ENCODE measurements at regions not wholly inside any gene's neighbourhood (a gene's known extent, or its start where the extent isn't known, plus 50 kb on each side); places are given as distances from the start of the nearest gene placed in this dataset.
"Not testable (repeated sequence)": the region's sequence is repeated elsewhere in the genome, so short reads cannot be mapped to it uniquely, and the experiment has no call there.

DNA sequence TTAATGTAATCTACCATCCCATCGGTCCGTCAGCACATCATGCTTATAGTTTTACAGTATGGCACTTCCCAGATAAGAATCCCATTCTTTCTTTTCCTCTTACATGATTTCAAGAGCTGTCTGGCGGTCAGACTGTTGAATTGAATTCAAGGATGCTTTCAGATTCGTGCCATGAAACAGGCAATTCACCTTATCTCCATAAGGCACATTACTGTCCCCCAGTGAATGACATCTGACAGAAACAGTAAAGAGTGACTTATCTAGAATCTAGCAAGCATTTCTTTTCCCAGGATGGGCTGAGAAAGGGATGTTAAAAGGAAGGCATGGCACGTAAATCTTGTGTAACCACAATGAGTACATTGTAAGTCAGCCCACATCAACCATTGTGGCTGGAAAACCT, 61.1 kb upstream of the SEM1 start:
- DNase-seq, result no peak

- no peak for DNase-seq
Measured at GRCh38 chr7:96772139-96772694, 62.6 kb upstream of the SEM1 start.

GRCh38 chr7:96773483-96773882, 63.8 kb upstream of the SEM1 start:
- no peak for DNase-seq

- DNase-seq, result no peak
Measured at GRCh38 chr7:96774358-96774757, 64.7 kb upstream of the SEM1 start.

DNA sequence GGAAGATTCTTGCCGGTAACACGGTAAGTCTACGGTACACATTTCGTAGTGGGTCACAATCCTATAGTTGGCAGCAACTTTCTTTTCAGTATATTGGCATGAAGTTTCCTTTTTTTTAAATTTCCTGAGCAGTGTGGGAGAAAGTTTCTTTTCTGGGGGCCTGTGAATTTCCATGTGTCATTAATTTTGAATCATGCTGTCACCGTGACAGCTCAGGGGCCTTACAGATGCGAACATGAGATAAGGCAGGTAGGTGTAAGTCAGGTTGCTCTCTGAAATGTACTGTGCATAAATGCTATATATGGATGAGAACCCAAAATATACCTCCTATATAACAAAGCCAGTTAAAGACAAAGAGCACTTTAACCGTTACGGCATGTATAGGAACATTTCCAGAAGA, 65.4 kb upstream of the SEM1 start:
- no peak for DNase-seq

GRCh38 chr7:96778263-96778662, 68.6 kb upstream of the SEM1 start:
- no peak for DNase-seq

- no peak for DNase-seq
Measured at GRCh38 chr7:96781919-96782318, 72.3 kb upstream of the SEM1 start.

DNA sequence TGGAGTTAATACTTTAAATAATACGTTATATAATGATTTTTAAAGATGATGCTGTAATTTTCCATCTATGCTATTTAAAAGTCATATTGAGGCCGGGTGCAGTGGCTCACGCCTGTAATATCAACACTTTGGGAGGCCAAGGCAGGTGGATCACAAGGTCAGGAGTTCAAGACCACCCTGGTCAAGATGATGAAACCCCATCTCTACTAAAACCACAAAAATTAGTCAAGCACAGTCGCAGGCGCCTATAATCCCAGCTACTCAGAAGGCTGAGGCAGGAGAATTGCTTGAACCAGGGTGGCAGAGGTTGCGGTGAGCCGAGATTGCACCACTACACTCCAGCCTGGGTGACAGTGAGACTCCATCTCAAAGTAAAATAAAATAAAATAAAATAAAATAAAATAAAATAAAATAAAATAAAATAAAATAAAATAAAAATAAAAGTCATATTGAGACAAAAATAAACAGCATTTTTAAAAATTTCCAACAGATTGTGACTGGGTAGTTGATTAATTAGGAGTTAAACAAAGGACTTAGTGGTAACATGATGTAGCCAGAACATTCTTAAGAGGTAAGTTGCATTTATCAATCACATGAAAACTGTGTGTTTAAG, 73.1 kb upstream of the SEM1 start:
- not testable (repeated sequence) for DNase-seq

GRCh38 chr7:96784597-96784996, 75.0 kb upstream of the SEM1 start:
- DNase-seq, result no peak

DNA sequence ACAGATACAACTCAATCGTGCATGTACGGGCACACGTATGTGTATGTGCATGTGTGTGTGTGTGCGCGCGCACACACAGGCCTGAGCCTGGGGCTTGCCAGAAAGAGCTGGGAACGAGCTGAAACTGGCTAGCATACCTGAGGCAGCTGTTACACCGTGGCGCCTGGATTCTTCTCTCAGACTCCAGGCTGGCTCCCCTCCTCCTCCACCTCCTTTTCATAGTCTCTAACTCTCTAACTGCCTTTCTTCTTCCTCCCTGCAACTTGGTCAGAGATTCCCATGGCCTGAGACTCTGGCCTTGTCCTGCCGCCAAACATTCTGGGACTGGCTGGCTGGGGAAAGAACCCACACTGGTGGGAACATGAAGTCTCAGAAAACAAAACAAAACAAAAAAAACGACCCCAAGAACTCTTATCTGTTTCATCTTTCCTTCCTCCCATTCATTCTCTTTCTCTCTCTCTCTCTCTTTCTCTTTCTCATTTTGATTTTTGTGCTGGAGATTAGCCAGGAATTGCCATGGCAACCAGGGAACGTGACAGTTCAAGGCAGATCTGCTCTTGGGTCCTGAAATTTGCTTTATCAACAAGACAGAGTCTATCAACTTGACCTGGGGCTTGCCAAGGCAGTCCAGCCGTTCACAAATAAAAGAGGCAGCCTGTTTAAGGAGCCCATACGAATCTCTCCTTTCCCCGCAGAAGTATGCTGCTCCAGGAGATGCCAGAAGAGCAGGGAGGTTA, 76.8 kb upstream of the SEM1 start:
- DNase-seq, result no peak

- no peak for DNase-seq
Measured at GRCh38 chr7:96786998-96787395, 77.4 kb upstream of the SEM1 start.

DNA sequence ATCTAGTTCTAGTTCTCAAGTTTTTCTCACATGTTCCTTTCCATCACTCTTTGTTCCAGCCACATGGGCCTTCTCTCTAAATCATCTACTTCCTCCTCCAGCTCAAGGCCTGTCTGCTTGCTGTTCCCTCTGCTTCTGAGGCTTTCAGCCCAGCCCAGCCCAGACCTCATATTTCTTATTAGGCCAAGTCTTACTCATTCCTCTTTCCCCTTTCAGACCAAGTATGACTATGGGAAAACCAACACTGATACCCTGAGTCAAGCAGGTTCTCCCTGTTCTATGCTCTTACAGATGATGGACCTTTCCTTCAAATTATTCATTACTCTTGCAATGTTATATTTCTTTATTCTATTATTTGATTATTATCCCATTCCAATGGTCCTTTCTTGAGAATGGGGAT, 80.3 kb upstream of the SEM1 start:
- no peak for DNase-seq

GRCh38 chr7:96792115-96792514, 82.5 kb upstream of the SEM1 start:
- no peak for DNase-seq

DNA sequence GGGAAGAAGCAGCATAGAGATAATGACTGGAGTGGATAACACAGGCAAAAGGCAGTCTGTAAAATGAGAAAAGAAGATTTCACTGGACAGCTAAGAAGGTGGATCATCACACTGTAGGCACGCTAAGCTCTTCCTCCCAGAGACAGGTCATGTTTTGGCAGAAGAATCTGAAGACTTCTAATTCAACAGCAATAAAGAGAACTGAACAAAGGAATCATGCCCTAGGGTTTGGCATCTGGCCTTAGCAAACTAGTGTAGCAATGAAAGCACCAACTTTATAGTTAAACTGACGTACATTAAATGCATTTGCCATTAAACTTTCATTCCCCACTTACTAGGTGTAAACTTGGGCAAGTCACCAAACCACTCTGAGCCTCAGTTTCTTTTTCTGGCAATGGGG, 84.4 kb upstream of the SEM1 start:
- no peak for DNase-seq

DNA sequence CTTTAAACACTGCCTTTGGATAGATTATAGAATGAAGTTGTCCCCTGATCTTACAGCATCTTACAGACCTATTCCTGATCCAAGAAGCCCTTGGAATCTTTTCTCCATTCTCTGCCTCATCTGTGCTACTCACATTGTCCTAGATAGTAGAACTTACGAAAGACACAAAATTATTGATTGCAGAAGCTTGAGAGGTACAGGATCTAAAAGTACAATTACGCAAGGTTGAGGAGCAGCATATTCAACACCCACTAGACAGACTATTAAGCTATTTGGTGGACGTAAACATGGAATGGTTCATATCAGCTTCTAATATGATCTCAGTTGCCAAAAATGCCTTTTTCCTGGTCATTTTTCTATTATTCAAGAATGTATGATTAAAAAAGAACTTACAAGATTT, 90.5 kb upstream of the SEM1 start:
- DNase-seq, result no peak

DNA sequence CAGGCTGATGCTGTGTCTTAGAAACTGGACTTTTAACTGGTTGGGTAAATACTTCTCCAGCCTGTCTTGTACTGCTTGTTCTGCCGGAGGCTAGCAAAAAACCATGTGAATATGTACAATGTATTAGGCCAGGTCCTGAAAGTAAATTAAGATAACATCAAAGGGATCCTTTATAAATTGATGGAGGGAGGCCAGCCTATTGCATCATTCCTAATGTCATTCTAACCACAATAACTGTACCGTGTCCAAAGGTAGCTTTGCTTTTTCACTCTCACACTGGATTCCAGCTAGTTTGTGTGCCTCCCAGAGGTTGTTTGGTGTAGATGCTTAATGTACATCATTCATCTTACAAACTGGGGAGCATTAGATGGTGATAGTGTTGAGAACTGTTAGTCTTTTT, 91.2 kb upstream of the SEM1 start:
- no peak for DNase-seq

- no peak for DNase-seq
Measured at GRCh38 chr7:96819111-96819700, 109.6 kb upstream of the SEM1 start.

DNA sequence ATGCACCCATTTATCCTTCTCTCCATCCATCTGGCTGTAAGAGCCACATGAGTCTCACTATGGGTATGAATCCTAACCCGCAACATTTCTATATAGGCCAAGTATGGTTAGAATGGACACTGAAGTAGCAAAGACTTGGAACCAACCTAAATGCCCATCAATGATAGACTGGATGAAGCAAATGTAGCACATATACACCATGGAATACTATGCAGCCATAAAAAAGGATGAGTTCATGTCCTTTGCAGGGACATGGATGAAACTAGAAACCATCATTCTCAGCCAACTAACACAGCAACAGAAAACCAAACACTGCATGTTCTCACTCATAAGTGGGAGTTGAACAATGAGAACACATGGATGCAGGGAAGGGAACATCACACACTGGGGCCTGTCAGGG, 111.5 kb upstream of the SEM1 start:
- DNase-seq, result not testable (repeated sequence)

- DNase-seq, result no peak
Measured at GRCh38 chr7:96822824-96823223, 113.2 kb upstream of the SEM1 start.

GRCh38 chr7:96823274-96823673, 113.6 kb upstream of the SEM1 start:
- peak; percentile 42 for DNase-seq

DNA sequence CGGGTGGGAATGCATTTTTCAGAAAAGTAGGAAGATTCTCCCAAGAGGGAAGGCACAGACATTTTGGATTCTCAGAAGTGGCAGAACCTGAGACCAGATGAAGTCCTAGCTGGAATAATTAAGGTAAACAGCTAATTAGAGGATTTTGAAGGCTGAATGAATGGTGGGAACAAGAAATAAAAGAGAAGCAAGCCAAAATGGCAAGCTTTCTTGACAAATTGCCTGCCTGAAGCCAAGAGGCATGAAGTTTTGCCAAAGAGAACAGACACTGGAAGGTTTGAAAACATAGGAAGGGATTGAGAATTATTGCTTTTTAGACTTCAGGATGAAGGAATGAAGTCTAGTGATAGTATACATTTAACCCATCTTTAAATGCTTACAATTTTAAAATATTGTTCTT, 115.0 kb upstream of the SEM1 start:
- no peak for DNase-seq

- DNase-seq, result no peak
Measured at GRCh38 chr7:96825285-96825684, 115.6 kb upstream of the SEM1 start.

GRCh38 chr7:96826089-96826488, 116.4 kb upstream of the SEM1 start:
- no peak for DNase-seq

DNA sequence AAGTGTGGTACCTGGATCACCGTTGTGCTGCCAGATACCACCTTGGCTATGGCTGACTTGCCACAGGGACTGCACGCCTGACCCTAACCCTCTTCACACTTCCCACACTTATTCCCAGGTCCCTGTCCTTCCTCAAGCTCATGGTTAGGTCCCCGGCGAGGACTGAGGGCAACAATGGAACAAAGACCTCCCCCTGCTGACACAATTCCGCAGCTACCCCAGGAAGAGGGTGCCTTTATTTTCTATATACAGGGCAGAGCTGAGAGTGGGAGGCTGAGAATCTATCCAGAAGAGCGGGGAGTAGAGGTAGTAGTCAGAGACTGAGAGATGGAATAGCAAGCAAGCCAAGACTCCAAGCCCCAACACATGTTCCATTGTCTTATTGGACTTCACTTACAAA, 118.1 kb upstream of the SEM1 start:
- no peak for DNase-seq
